Activated naive CD4-positive, alpha-beta T cell treated with anti-CD3 and anti-CD28 coated beads, Interleukin-2, amount 50 U/mL, for 24 hours (primary cell): ENCODE measurements at regions not wholly inside any gene's neighbourhood (a gene's known extent, or its start where the extent isn't known, plus 50 kb on each side); places are given as distances from the start of the nearest gene placed in this dataset.
"Not testable (repeated sequence)": the region's sequence is repeated elsewhere in the genome, so short reads cannot be mapped to it uniquely, and the experiment has no call there.

Experiments
- H3K27ac Mint-ChIP-seq: one replicate; pipeline ENCODE4 v1.8.0; 2021; ENCODE audit warnings: mild to moderate bottlenecking, mixed read lengths
- H3K27me3 Mint-ChIP-seq: one replicate; pipeline ENCODE4 v1.8.0; 2021; ENCODE audit warnings: mixed read lengths
- H3K36me3 Mint-ChIP-seq: one replicate; pipeline ENCODE4 v1.8.0; 2021; ENCODE audit warnings: mixed read lengths
- H3K4me1 Mint-ChIP-seq: one replicate; pipeline ENCODE4 v1.8.0; 2021; ENCODE audit warnings: mixed read lengths
- H3K4me3 Mint-ChIP-seq: one replicate; pipeline ENCODE4 v1.8.0; 2021; ENCODE audit warnings: mild to moderate bottlenecking, mixed read lengths
- H3K9me3 Mint-ChIP-seq: one replicate; pipeline ENCODE4 v1.8.0; 2021; ENCODE audit warnings: mixed read lengths

DNA sequence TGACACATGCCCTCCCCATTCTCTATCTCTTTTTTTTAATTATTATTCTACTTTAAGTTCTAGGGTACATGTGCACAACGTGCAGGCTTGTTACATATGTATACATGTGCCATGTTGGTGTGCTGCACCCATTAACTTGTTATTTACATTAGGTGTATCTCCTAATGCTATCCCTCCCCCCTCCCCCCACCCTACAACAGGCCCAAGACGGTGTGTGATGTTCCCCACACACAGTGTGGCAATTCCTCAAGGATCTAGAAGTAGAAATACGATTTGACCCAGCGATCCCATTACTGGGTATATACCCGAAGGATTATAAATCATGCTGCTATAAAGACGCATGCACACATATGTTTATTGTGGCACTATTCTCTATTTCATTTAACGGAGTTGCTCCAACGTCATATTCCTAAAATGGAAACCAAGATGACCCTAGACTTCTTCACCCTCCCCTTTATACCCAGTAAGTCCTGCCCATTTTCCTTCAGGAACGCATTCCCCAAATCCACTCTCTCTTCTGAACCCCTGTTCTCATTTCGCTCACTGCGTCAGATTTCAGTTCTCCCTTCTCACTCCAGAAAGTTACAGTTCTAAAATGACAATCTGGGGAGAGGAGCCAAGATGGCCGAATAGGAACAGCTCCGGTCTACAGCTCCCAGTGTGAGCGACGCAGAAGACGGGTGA, 175.6 kb downstream of the MEX3B start:
- not testable (repeated sequence) for H3K4me3 Mint-ChIP-seq, H3K4me1 Mint-ChIP-seq, H3K9me3 Mint-ChIP-seq, H3K27ac Mint-ChIP-seq, H3K27me3 Mint-ChIP-seq, H3K36me3 Mint-ChIP-seq

GRCh38 chr15:81869161-81869954, 176.5 kb downstream of the MEX3B start:
- no peak overlapping the region for H3K4me3 Mint-ChIP-seq

DNA sequence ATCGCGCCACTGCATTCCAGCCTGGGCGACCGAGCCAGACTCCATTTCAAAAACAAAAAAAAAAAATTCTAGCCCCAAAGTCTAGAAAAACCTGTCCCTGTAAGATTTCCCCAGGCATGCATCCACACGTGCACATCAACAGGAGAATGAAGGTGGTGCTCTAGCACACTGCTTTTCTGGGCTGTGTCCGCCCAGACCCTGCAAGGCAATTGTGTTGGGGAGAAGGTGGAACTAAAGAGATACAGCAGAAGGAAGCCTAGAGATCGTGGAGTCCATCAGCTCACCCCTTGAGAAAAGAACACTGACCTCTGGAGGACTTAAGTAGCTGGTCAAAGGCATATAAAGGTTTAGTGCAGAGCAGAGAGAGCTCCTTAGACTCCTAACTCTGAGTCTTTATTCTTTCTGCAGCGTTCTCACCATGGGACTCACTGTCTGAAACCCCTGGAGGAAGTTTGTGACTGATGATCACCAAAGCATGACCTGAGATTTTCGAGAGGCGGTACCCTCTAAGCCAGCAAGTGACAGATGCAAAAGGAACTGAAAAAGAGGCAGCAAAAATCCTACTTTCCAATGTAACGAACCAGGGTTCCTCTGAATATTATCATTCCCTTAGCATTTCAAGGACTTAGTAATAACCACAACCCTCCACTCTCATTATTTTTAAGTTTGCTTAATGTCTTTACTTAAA, 179.8 kb downstream of the MEX3B start:
- H3K36me3 Mint-ChIP-seq = no peaks in the 10 kb centered on the region
- H3K4me3 Mint-ChIP-seq = no peak overlapping the region
- no peaks in the 10 kb centered on the region for H3K9me3 Mint-ChIP-seq
- H3K27ac Mint-ChIP-seq = no peak overlapping the region
- H3K4me1 Mint-ChIP-seq = no peaks in the 10 kb centered on the region
- peaks cover 6% of the 10 kb centered on the region for H3K27me3 Mint-ChIP-seq

More at GRCh38 chr15:81869161-81869954, 176.5 kb downstream of the MEX3B start:
- Mint-ChIP-seq H3K27me3 (peaks cover 4% of the 10 kb centered on the region), H3K4me1 (no peaks in the 10 kb centered on the region), H3K27ac (no peak overlapping the region), H3K36me3 (no peaks in the 10 kb centered on the region), H3K9me3 (no peaks in the 10 kb centered on the region)

GRCh38 chr15:81863162-81863561, 182.7 kb downstream of the MEX3B start:
- no peaks in the 10 kb centered on the region for H3K36me3 Mint-ChIP-seq
- H3K4me1 Mint-ChIP-seq = no peaks in the 10 kb centered on the region
- H3K27me3 Mint-ChIP-seq = peaks cover 4% of the 10 kb centered on the region
- no peak overlapping the region for H3K4me3 Mint-ChIP-seq
- no peaks in the 10 kb centered on the region for H3K9me3 Mint-ChIP-seq
- no peak overlapping the region for H3K27ac Mint-ChIP-seq

- Mint-ChIP-seq H3K27me3 (peaks cover 2% of the 10 kb centered on the region), H3K27ac (no peak overlapping the region), H3K4me1 (no peaks in the 10 kb centered on the region), H3K4me3 (no peak overlapping the region), H3K9me3 (no peaks in the 10 kb centered on the region), H3K36me3 (no peaks in the 10 kb centered on the region)
Measured at GRCh38 chr15:81859737-81860516, 185.9 kb downstream of the MEX3B start.

DNA sequence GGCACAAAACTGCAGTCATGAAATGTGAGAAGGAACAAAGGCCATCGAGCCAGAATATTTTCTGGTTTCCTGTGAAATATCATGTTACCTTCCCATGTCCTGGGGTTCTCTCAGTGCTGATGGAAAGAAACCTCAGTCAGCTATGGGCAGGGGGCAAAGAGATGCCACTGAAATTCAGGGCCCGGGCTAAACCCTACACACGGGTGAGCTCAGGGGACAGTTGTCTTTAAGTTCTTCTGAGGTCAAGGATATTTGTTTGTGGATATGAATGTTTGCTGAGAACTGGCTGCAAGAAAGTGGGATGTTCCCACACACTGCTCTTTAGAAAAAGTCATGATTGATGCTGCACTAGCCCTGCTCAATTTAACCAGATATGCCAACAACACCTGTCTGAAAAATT, 187.2 kb downstream of the MEX3B start:
- H3K27ac Mint-ChIP-seq = no peak overlapping the region

GRCh38 chr15:81858136-81858535, 187.7 kb downstream of the MEX3B start:
- peaks cover 2% of the 10 kb centered on the region for H3K27me3 Mint-ChIP-seq
- H3K27ac Mint-ChIP-seq = no peak overlapping the region
- H3K36me3 Mint-ChIP-seq = no peaks in the 10 kb centered on the region
- no peaks in the 10 kb centered on the region for H3K4me1 Mint-ChIP-seq
- no peak overlapping the region for H3K4me3 Mint-ChIP-seq
- no peaks in the 10 kb centered on the region for H3K9me3 Mint-ChIP-seq

More for the DNA sequence above, 187.2 kb downstream of the MEX3B start:
- no peaks in the 10 kb centered on the region for H3K4me1 Mint-ChIP-seq
- H3K9me3 Mint-ChIP-seq = no peaks in the 10 kb centered on the region
- no peak overlapping the region for H3K4me3 Mint-ChIP-seq
- no peaks in the 10 kb centered on the region for H3K36me3 Mint-ChIP-seq
- H3K27me3 Mint-ChIP-seq = peaks cover 2% of the 10 kb centered on the region

DNA sequence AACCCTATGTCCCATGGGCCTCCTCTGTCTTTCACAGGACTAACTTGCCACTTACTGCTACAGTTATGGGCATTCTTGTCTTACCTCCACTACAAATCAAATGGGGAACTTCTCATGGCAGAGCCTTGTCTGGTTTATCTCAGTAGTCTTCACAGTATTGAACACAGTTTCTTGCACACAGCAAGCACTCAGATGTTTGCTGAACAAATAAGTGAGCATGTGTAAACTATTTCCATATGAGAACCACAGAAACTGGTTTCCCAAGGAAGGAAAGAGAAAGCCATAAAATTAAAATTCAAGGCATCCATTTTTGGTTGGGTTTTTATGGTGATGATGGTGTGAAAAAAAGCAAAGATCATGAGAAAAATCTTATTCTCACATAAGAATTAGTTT, 189.2 kb downstream of the MEX3B start:
- no peak overlapping the region for H3K27ac Mint-ChIP-seq
- no peak overlapping the region for H3K4me3 Mint-ChIP-seq
- H3K9me3 Mint-ChIP-seq = no peaks in the 10 kb centered on the region
- no peaks in the 10 kb centered on the region for H3K36me3 Mint-ChIP-seq
- no peaks in the 10 kb centered on the region for H3K4me1 Mint-ChIP-seq
- no peaks in the 10 kb centered on the region for H3K27me3 Mint-ChIP-seq

GRCh38 chr15:81856001-81856633, 189.7 kb downstream of the MEX3B start:
- Mint-ChIP-seq H3K27me3 (no peaks in the 10 kb centered on the region), H3K36me3 (no peaks in the 10 kb centered on the region), H3K4me1 (no peaks in the 10 kb centered on the region), H3K9me3 (no peaks in the 10 kb centered on the region), H3K4me3 (no peak overlapping the region), H3K27ac (no peak overlapping the region)

DNA sequence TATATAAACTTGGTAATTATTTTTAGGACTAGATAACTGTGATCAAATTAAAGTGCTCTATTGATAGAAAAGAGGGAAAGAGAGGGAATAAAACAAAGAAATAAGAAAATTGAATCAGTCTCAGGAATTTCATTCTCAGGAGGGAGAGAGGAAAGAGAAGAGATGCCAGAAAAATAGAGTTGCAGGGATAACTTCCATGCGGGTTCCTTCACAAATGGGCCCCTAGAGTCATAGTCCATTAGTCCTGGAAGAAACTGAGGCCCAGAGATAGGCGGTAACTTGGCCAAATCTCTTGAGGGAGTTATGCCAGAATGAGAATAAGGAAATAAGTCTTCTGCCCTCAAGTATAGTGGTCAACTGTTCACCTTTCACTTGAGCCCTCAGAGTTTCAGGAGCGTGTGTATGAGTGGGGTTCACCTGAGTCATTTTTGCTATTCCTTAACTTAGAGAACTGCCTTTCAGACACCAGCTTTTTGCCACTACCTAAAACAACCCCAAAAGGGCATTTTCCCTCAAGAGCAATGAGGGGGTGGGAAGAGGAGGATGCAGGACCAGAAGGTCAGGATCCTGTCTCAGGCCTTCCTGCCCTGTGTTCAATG, 192.6 kb downstream of the MEX3B start:
- H3K27ac Mint-ChIP-seq = no peak overlapping the region
- no peaks in the 10 kb centered on the region for H3K9me3 Mint-ChIP-seq
- no peaks in the 10 kb centered on the region for H3K4me1 Mint-ChIP-seq

DNA sequence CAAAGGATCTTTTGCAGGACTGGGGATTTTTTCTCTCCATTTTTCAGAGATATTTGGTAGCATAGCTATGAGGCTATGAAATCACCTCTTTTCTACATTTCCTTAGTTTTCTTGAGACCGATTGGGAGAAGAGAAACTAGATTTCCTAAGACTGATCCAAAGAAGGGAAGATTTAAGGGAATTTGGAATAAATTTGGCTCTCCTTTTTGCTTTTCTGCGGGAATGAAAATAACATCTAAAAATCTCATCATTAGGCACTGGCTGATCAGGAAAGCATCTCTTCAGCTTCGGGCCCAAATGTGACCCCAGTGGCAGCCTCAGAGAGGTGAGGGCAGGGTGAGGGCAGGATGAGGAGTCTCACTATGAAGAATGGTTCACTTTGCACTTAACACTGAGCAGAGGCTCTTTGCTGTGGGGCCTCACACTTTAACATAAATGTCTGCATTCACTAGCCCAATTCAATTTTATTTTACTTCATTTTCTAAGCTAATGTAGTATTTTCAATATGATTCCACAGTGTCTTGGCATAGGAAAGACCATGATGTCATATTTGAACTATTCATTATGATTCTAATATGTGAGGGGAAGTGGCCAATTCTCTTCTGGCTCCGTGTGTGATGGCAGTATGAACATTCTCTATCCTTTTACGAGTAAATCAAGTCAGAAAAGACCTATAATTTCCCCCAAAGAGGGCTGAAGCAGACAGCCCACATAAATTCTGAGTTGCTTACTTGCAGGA, 193.2 kb downstream of the MEX3B start:
- Mint-ChIP-seq H3K27ac (no peak overlapping the region), H3K4me1 (no peaks in the 10 kb centered on the region), H3K27me3 (peaks cover 2% of the 10 kb centered on the region), H3K9me3 (no peaks in the 10 kb centered on the region), H3K36me3 (no peaks in the 10 kb centered on the region), H3K4me3 (no peak overlapping the region)

More for the DNA sequence above, 192.6 kb downstream of the MEX3B start:
- Mint-ChIP-seq H3K36me3 (no peaks in the 10 kb centered on the region), H3K27me3 (peaks cover 2% of the 10 kb centered on the region), H3K4me3 (no peak overlapping the region)

DNA sequence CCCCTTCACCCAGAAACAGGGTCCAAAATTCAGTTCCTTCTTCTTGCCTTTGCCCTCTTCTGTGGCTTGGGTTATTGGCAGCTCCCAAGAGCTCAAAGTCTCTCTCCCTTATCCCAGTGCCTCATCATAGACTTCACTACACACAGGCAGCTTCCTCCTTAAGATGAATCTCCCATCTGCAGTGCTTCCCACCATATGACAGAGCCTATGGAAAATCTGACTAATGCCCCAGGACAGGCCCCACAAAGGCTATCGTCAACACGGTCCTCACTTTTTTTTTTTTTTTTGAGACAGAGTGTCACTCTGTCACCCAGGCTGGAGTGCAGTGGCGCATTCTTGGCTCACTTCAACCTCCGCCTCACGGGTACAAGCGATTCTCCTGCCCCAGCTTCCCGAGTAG, 194.1 kb downstream of the MEX3B start:
- Mint-ChIP-seq H3K27me3 (peaks cover 2% of the 10 kb centered on the region), H3K4me1 (no peaks in the 10 kb centered on the region), H3K36me3 (no peaks in the 10 kb centered on the region), H3K27ac (no peak overlapping the region), H3K9me3 (no peaks in the 10 kb centered on the region), H3K4me3 (no peak overlapping the region)

- Mint-ChIP-seq H3K27ac (no peak overlapping the region), H3K9me3 (no peaks in the 10 kb centered on the region), H3K4me3 (no peak overlapping the region), H3K4me1 (no peaks in the 10 kb centered on the region), H3K27me3 (peaks cover 2% of the 10 kb centered on the region), H3K36me3 (no peaks in the 10 kb centered on the region)
Measured at GRCh38 chr15:81851325-81851724, 194.5 kb downstream of the MEX3B start.

DNA sequence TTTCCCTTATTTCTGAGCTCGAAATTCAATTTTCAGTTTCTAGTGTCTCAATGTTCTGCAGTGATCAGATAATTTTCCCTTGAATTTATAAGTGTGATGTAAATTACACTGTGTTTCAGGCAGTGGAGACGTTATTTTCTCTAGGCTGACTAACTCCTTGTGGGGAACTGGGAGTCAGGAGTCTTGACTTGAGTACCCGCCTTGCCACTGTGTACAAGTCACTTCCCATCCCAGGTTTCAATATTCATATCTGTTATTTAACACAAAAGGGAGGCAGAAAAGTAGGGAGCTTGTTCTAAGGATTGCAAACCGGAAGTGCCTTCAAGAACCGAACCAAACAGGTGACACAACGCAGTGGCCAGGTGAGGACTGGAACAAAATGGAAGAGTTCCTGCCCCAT, 196.5 kb downstream of the MEX3B start:
- H3K36me3 Mint-ChIP-seq = no peaks in the 10 kb centered on the region
- no peaks in the 10 kb centered on the region for H3K4me1 Mint-ChIP-seq
- H3K27ac Mint-ChIP-seq = no peak overlapping the region
- H3K27me3 Mint-ChIP-seq = peaks cover 2% of the 10 kb centered on the region
- no peak overlapping the region for H3K4me3 Mint-ChIP-seq
- H3K9me3 Mint-ChIP-seq = no peaks in the 10 kb centered on the region
